Transverse colon (tissue), 4 donors: ENCODE measurements at regions not wholly inside any gene's neighbourhood (a gene's known extent, or its start where the extent isn't known, plus 50 kb on each side); places are given as distances from the start of the nearest gene placed in this dataset.

Experiments used
- POLR2A ChIP-seq: fragments of 450-650 bp; IDR thresholded peaks from one replicate; pipeline ENCODE4 v1.6.1; 2016; ENCODE audit warnings: antibody characterized with exemption, mild to moderate bottlenecking, moderate library complexity
- POLR2AphosphoS5 ChIP-seq, 3 donors: sonication (generic); formaldehyde crosslinking; IDR thresholded peaks; one replicate each; pipeline ENCODE4 v1.6.1; 2016; ENCODE audit warnings: antibody characterized with exemption in 3 of 3
- TF ChIP-seq, protein P1 (sequence below), 5 experiments: fragments of 200-600 bp in 3 of 5; fragments of 450-650 bp in 2 of 5; sonication (generic) in 3 of 5; IDR thresholded peaks; 1 replicate in 2 of 5; 2 replicates in 3 of 5; pipeline ENCODE4 v1.5.1; 2016 to 2017; ENCODE audit warnings: antibody characterized with exemption in 5 of 5, inconsistent platforms in 3 of 5, mild to moderate bottlenecking in 2 of 5, moderate library complexity in 1 of 5

- TF ChIP-seq, protein P1, sequence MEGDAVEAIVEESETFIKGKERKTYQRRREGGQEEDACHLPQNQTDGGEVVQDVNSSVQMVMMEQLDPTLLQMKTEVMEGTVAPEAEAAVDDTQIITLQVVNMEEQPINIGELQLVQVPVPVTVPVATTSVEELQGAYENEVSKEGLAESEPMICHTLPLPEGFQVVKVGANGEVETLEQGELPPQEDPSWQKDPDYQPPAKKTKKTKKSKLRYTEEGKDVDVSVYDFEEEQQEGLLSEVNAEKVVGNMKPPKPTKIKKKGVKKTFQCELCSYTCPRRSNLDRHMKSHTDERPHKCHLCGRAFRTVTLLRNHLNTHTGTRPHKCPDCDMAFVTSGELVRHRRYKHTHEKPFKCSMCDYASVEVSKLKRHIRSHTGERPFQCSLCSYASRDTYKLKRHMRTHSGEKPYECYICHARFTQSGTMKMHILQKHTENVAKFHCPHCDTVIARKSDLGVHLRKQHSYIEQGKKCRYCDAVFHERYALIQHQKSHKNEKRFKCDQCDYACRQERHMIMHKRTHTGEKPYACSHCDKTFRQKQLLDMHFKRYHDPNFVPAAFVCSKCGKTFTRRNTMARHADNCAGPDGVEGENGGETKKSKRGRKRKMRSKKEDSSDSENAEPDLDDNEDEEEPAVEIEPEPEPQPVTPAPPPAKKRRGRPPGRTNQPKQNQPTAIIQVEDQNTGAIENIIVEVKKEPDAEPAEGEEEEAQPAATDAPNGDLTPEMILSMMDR (IDR thresholded peaks at IDR 0.05), result no peak
- no peak for TF ChIP-seq POLR2A
- no peak for TF ChIP-seq POLR2AphosphoS5 (IDR thresholded peaks at IDR 0.05)
Measured at GRCh38 chr12:127189992-127190391, 1077.0 kb upstream of the TMEM132C start.
